Activated B cell treated with CpG ODN at 0.5 μM for 24 hours (primary cell): ENCODE measurements at regions not wholly inside any gene's neighbourhood (a gene's known extent, or its start where the extent isn't known, plus 50 kb on each side); places are given as distances from the start of the nearest gene placed in this dataset.

Experiments used
- ATAC-seq: fragments of 200-7000 bp; cut with Tn5 transposase; one replicate; pipeline ENCODE4 v1.10.0; 2021; ENCODE audit warnings: low read depth, mild to moderate bottlenecking, moderate library complexity
- CTCF ChIA-PET: fragments of 350-600 bp; sonication (Branson Sonifier 250); formaldehyde crosslinking; loops from one replicate; lab custom pipeline; 2021; ENCODE audit warnings: antibody characterized with exemption; lab: Charles Lee
- POLR2A ChIA-PET: fragments of 350-600 bp; sonication (Branson Sonifier 250); formaldehyde crosslinking; loops from one replicate; lab custom pipeline; 2021; ENCODE audit warnings: antibody characterized with exemption; lab: Charles Lee
- DNase-seq: peaks from one replicate; pipeline ENCODE4 v3.0.0; 2022
- H3K27ac Mint-ChIP-seq: one replicate; pipeline ENCODE4 v1.8.0; 2020; ENCODE audit warnings: mixed read lengths
- H3K27me3 Mint-ChIP-seq: one replicate; pipeline ENCODE4 v1.8.0; 2021; ENCODE audit warnings: mixed read lengths
- H3K36me3 Mint-ChIP-seq: one replicate; pipeline ENCODE4 v1.8.0; 2021; ENCODE audit warnings: low read depth, mixed read lengths
- H3K4me1 Mint-ChIP-seq: one replicate; pipeline ENCODE4 v1.8.0; 2021; ENCODE audit warnings: mixed read lengths
- H3K4me3 Mint-ChIP-seq: one replicate; pipeline ENCODE4 v1.8.0; 2020; ENCODE audit warnings: mild to moderate bottlenecking, mixed read lengths
- H3K9me3 Mint-ChIP-seq: one replicate; pipeline ENCODE4 v1.8.0; 2020; ENCODE audit warnings: mixed read lengths
- CTCF ChIP-seq: fragments of 200-600 bp; IDR thresholded peaks from one replicate; pipeline ENCODE4 v1.8.0; 2022; ENCODE audit warnings: antibody characterized with exemption, mild to moderate bottlenecking
- intact Hi-C: fragments of 100-400 bp; cut with micrococcal nuclease; formaldehyde crosslinking; loops from one replicate; pipeline ENCODE4 v1.15.1; 2024

- no peak overlapping the region for H3K4me3 Mint-ChIP-seq
- TF ChIP-seq CTCF, result no peak
- ATAC-seq (no peak), DNase-seq (no peak)
- ChIA-PET CTCF (no interaction called here), POLR2A (no interaction called here)
- no peaks in the 10 kb centered on the region for H3K4me1 Mint-ChIP-seq
- no peak overlapping the region for H3K27ac Mint-ChIP-seq
- intact Hi-C loops, result no loop called here
- H3K9me3 Mint-ChIP-seq, result peaks cover 2% of the 10 kb centered on the region
- peaks cover 4% of the 10 kb centered on the region for H3K27me3 Mint-ChIP-seq
- H3K36me3 Mint-ChIP-seq, result no peaks in the 10 kb centered on the region
Measured at GRCh38 chr1:30272277-30273020, 450.9 kb downstream of the MATN1 start.

GRCh38 chr1:30271401-30272276 lies 451.7 kb downstream of the MATN1 start:
- POLR2A ChIA-PET, result no interaction called here
- Mint-ChIP-seq H3K4me1 (no peaks in the 10 kb centered on the region), H3K9me3 (peaks cover 2% of the 10 kb centered on the region), H3K27ac (no peak overlapping the region), H3K4me3 (no peak overlapping the region), H3K27me3 (peaks cover 4% of the 10 kb centered on the region), H3K36me3 (no peaks in the 10 kb centered on the region)
- CTCF ChIA-PET, result no interaction called here
- no peak for TF ChIP-seq CTCF
- ATAC-seq, result no peak
- intact Hi-C loops, result no loop called here
- no peak for DNase-seq

- Mint-ChIP-seq H3K27ac (no peak overlapping the region), H3K9me3 (peaks cover 2% of the 10 kb centered on the region), H3K36me3 (no peaks in the 10 kb centered on the region), H3K27me3 (peaks cover 6% of the 10 kb centered on the region), H3K4me3 (no peak overlapping the region), H3K4me1 (no peaks in the 10 kb centered on the region)
- no peak for DNase-seq
- ATAC-seq, result no peak
- CTCF ChIA-PET, result no interaction called here
- intact Hi-C loops, result no loop called here
- TF ChIP-seq CTCF, result no peak
- POLR2A ChIA-PET, result no interaction called here
Measured at GRCh38 chr1:30270461-30270860, 452.9 kb downstream of the MATN1 start.

GRCh38 chr1:30268923-30269666 lies 454.3 kb downstream of the MATN1 start:
- Mint-ChIP-seq H3K4me3 (no peak overlapping the region), H3K27ac (no peak overlapping the region), H3K36me3 (no peaks in the 10 kb centered on the region), H3K9me3 (no peaks in the 10 kb centered on the region), H3K4me1 (no peaks in the 10 kb centered on the region), H3K27me3 (peaks cover 6% of the 10 kb centered on the region)
- POLR2A ChIA-PET, result no interaction called here
- intact Hi-C loops, result no loop called here
- CTCF ChIA-PET, result no interaction called here
- ATAC-seq (no peak), DNase-seq (no peak)
- no peak for TF ChIP-seq CTCF

GRCh38 chr1:30267856-30268255 lies 455.5 kb downstream of the MATN1 start:
- ChIA-PET CTCF (no interaction called here), POLR2A (no interaction called here)
- intact Hi-C loops, result no loop called here
- ATAC-seq, result no peak
- no peaks in the 10 kb centered on the region for H3K36me3 Mint-ChIP-seq
- H3K4me1 Mint-ChIP-seq, result no peaks in the 10 kb centered on the region
- H3K27me3 Mint-ChIP-seq, result peaks cover 6% of the 10 kb centered on the region
- TF ChIP-seq CTCF, result no peak
- no peaks in the 10 kb centered on the region for H3K9me3 Mint-ChIP-seq
- DNase-seq, result no peak
- no peak overlapping the region for H3K27ac Mint-ChIP-seq
- no peak overlapping the region for H3K4me3 Mint-ChIP-seq
